Hepatocyte (in vitro differentiated cells): ENCODE measurements at regions not wholly inside any gene's neighbourhood (a gene's known extent, or its start where the extent isn't known, plus 50 kb on each side); places are given as distances from the start of the nearest gene placed in this dataset.

Source experiments
- DNase-seq: peaks from one replicate; pipeline ENCODE4 v3.0.0-alpha.2; 2016; ENCODE audit warnings: low spot score
- H2AFZ ChIP-seq: fragments of 200-600 bp; sonication (generic); 2 replicates; pipeline ENCODE4 v1.6.0; 2016; ENCODE audit warnings: antibody characterized with exemption, mild to moderate bottlenecking
- H3K27ac ChIP-seq: fragments of 200-600 bp; sonication (generic); 2 replicates; pipeline ENCODE4 v1.5.1; 2016; ENCODE audit warnings: mild to moderate bottlenecking
- H3K27me3 ChIP-seq: fragments of 200-600 bp; sonication (generic); 2 replicates; pipeline ENCODE4 v1.6.1; 2016
- H3K36me3 ChIP-seq: fragments of 200-600 bp; sonication (generic); replicated peaks from 2 replicates; pipeline ENCODE4 v1.5.1; 2016; ENCODE audit warnings: low read depth; ENCODE audit not compliant: insufficient read depth
- H3K4me1 ChIP-seq: fragments of 200-600 bp; sonication (generic); 2 replicates; pipeline ENCODE4 v1.5.1; 2016; ENCODE audit warnings: mild to moderate bottlenecking, moderate library complexity; ENCODE audit not compliant: insufficient read depth
- H3K4me2 ChIP-seq: fragments of 200-600 bp; sonication (generic); 2 replicates; pipeline ENCODE4 v1.6.0; 2016
- H3K4me3 ChIP-seq: fragments of 200-600 bp; sonication (generic); 2 replicates; pipeline ENCODE4 v1.5.1; 2016; ENCODE audit warnings: mild to moderate bottlenecking
- H3K79me2 ChIP-seq: fragments of 200-600 bp; sonication (generic); 2 replicates; pipeline ENCODE4 v1.6.0; 2017; ENCODE audit warnings: mild to moderate bottlenecking
- H3K9me2 ChIP-seq: fragments of 200-600 bp; sonication (generic); replicated peaks from 2 replicates; pipeline ENCODE4 v1.6.0; 2017; ENCODE audit warnings: mild to moderate bottlenecking; ENCODE audit not compliant: insufficient read depth
- H3K9me3 ChIP-seq: fragments of 200-600 bp; sonication (generic); 2 replicates; pipeline ENCODE4 v1.5.1; 2016; ENCODE audit warnings: low read depth, mild to moderate bottlenecking
- H4K20me1 ChIP-seq: fragments of 200-600 bp; sonication (generic); 2 replicates; pipeline ENCODE4 v1.6.0; 2016; ENCODE audit warnings: mild to moderate bottlenecking; ENCODE audit not compliant: insufficient read depth, poor library complexity, severe bottlenecking
- EZH2 ChIP-seq: fragments of 200-600 bp; sonication (generic); IDR thresholded peaks from 2 replicates; pipeline ENCODE4 v1.6.1; 2016; ENCODE audit warnings: antibody characterized with exemption, mild to moderate bottlenecking, borderline replicate concordance
- EZH2phosphoT487 ChIP-seq: fragments of 200-600 bp; sonication (generic); IDR thresholded peaks from one replicate; pipeline ENCODE4 v1.6.1; 2018; ENCODE audit warnings: antibody characterized with exemption, mild to moderate bottlenecking, low read depth, moderate library complexity; ENCODE audit not compliant: unreplicated experiment, severe bottlenecking
- WGBS: methylation state at CpG from one replicate; pipeline ENCODE4 v1.1.6; 2016; ENCODE audit warnings: low lambda C conversion rate; ENCODE audit errors: missing lambda C conversion rate; 5-methylcytosine and 5-hydroxymethylcytosine counted together
- TF ChIP-seq, protein P1 (sequence below): fragments of 200-600 bp; sonication (generic); IDR thresholded peaks from 2 replicates; pipeline ENCODE4 v1.5.1; 2016; ENCODE audit warnings: antibody characterized with exemption, mild to moderate bottlenecking; ENCODE audit not compliant: poor library complexity

DNA sequence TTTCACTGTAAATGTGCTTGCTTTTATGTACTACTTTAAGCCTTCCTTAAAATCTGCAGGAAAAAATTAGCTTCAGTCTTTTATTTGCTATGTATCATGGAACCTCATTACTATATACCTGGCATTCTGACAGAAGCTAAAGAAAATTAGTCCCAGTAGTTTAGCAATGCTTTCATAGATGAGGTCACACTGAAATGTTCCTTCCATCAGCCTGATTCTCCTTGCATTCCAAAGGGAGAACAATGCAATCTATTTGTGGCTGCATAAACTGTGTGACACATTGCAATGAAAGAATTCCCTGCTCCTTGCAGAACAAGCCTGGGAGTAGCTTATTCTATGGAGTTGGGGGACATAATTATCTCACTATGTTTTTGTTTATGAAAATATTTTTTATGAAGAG lies 691.5 kb upstream of the ARPP21 start:
- Histone ChIP-seq H3K9me3 (no peaks in the 10 kb centered on the region), H3K27ac (no peak overlapping the region), H3K4me2 (no peak overlapping the region), H2AFZ (no peak overlapping the region), H3K9me2 (no peaks in the 10 kb centered on the region), H3K36me3 (no peaks in the 10 kb centered on the region), H3K79me2 (no peaks in the 10 kb centered on the region), H4K20me1 (no peaks in the 10 kb centered on the region), H3K4me1 (no peaks in the 10 kb centered on the region), H3K27me3 (no peaks in the 10 kb centered on the region), H3K4me3 (no peak overlapping the region)
- no peak for DNase-seq
- TF ChIP-seq, protein P1, sequence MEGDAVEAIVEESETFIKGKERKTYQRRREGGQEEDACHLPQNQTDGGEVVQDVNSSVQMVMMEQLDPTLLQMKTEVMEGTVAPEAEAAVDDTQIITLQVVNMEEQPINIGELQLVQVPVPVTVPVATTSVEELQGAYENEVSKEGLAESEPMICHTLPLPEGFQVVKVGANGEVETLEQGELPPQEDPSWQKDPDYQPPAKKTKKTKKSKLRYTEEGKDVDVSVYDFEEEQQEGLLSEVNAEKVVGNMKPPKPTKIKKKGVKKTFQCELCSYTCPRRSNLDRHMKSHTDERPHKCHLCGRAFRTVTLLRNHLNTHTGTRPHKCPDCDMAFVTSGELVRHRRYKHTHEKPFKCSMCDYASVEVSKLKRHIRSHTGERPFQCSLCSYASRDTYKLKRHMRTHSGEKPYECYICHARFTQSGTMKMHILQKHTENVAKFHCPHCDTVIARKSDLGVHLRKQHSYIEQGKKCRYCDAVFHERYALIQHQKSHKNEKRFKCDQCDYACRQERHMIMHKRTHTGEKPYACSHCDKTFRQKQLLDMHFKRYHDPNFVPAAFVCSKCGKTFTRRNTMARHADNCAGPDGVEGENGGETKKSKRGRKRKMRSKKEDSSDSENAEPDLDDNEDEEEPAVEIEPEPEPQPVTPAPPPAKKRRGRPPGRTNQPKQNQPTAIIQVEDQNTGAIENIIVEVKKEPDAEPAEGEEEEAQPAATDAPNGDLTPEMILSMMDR: no peak
- TF ChIP-seq EZH2 (no peak), EZH2phosphoT487 (no peak)

GRCh38 chr3:34948517-34948916 lies 690.8 kb upstream of the ARPP21 start:
- H2AFZ ChIP-seq: no peak overlapping the region
- H3K36me3 ChIP-seq: no peaks in the 10 kb centered on the region
- WGBS: 84% methylated on average over 1 of the region's 1 CpG
- no peaks in the 10 kb centered on the region for H3K27me3 ChIP-seq
- H3K27ac ChIP-seq: no peak overlapping the region
- no peaks in the 10 kb centered on the region for H3K9me3 ChIP-seq
- no peaks in the 10 kb centered on the region for H3K4me1 ChIP-seq
- no peak overlapping the region for H3K4me3 ChIP-seq
- H3K4me2 ChIP-seq: no peak overlapping the region
- no peak for DNase-seq
- H3K79me2 ChIP-seq: no peaks in the 10 kb centered on the region
- TF ChIP-seq, protein P1: no peak
- TF ChIP-seq EZH2phosphoT487: no peak
- TF ChIP-seq EZH2: no peak
- H4K20me1 ChIP-seq: no peaks in the 10 kb centered on the region
- H3K9me2 ChIP-seq: no peaks in the 10 kb centered on the region

- no peaks in the 10 kb centered on the region for H3K79me2 ChIP-seq
- 80% methylated on average over 1 of the region's 1 CpG for WGBS
These were observed 683.6 kb upstream of the ARPP21 start for GRCh38 chr3:34955680-34956079.

GRCh38 chr3:34956511-34956910 lies 682.8 kb upstream of the ARPP21 start:
- no peaks in the 10 kb centered on the region for H3K9me3 ChIP-seq
- H2AFZ ChIP-seq: no peak overlapping the region
- no peak overlapping the region for H3K4me2 ChIP-seq
- no peaks in the 10 kb centered on the region for H3K79me2 ChIP-seq
- H3K4me1 ChIP-seq: no peaks in the 10 kb centered on the region
- H4K20me1 ChIP-seq: no peaks in the 10 kb centered on the region
- no peaks in the 10 kb centered on the region for H3K27me3 ChIP-seq
- no peaks in the 10 kb centered on the region for H3K36me3 ChIP-seq
- no peaks in the 10 kb centered on the region for H3K9me2 ChIP-seq
- TF ChIP-seq, protein P1: no peak
- TF ChIP-seq EZH2 (no peak), EZH2phosphoT487 (no peak)
- no peak for DNase-seq
- no peak overlapping the region for H3K4me3 ChIP-seq
- WGBS: 100% methylated on average over 1 of the region's 1 CpG
- no peak overlapping the region for H3K27ac ChIP-seq

More at GRCh38 chr3:34955680-34956079, 683.6 kb upstream of the ARPP21 start:
- H3K4me2 ChIP-seq: no peak overlapping the region
- H4K20me1 ChIP-seq: no peaks in the 10 kb centered on the region
- H3K9me2 ChIP-seq: no peaks in the 10 kb centered on the region
- no peak overlapping the region for H2AFZ ChIP-seq
- H3K36me3 ChIP-seq: no peaks in the 10 kb centered on the region
- TF ChIP-seq, protein P1: no peak
- H3K27ac ChIP-seq: no peak overlapping the region
- H3K27me3 ChIP-seq: no peaks in the 10 kb centered on the region
- H3K4me1 ChIP-seq: no peaks in the 10 kb centered on the region
- DNase-seq: no peak
- H3K9me3 ChIP-seq: no peaks in the 10 kb centered on the region
- no peak overlapping the region for H3K4me3 ChIP-seq
